SK-N-SH treated with all-trans-retinoic acid at 6 μM for 48 hours (cell line): ENCODE measurements at regions not wholly inside any gene's neighbourhood (a gene's known extent, or its start where the extent isn't known, plus 50 kb on each side); places are given as distances from the start of the nearest gene placed in this dataset.

Experiments used
- ATAC-seq: fragments of 200-7000 bp; cut with Tn5 transposase; 3 replicates; pipeline ENCODE4 v1.9.1; 2020; ENCODE audit warnings: mild to moderate bottlenecking, moderate library complexity
- ARNTL ChIP-seq: fragments of 450-650 bp; formaldehyde crosslinking; IDR thresholded peaks from 2 replicates; pipeline ENCODE4 v1.5.0; 2020; ENCODE audit warnings: low read depth, mild to moderate bottlenecking, moderate library complexity, borderline replicate concordance
- BACH2 ChIP-seq: fragments of 250-450 bp; sonication (Bioruptor Pico); IDR thresholded peaks from 2 replicates; pipeline ENCODE4 v1.9.0; 2021; ENCODE audit warnings: mild to moderate bottlenecking, borderline replicate concordance
- CSDC2 ChIP-seq: fragments of 250-450 bp; sonication (Bioruptor Pico); IDR thresholded peaks from 2 replicates; pipeline ENCODE4 v1.5.0; 2020; ENCODE audit warnings: mild to moderate bottlenecking, moderate library complexity
- ESRRG ChIP-seq: fragments of 250-450 bp; sonication (Bioruptor Pico); IDR thresholded peaks from 2 replicates; pipeline ENCODE4 v1.6.1; 2021; ENCODE audit warnings: mild to moderate bottlenecking
- GLIS3 ChIP-seq: fragments of 250-450 bp; sonication (Bioruptor Pico); IDR thresholded peaks from 2 replicates; pipeline ENCODE4 v1.5.0; 2020; ENCODE audit warnings: mild to moderate bottlenecking, moderate library complexity
- ISL1 ChIP-seq: fragments of 250-450 bp; sonication (Bioruptor Pico); IDR thresholded peaks from 2 replicates; pipeline ENCODE4 v2.1.2; 2022; ENCODE audit warnings: mild to moderate bottlenecking, moderate library complexity
- OSR1 ChIP-seq: fragments of 250-450 bp; sonication (Bioruptor Pico); IDR thresholded peaks from 2 replicates; pipeline ENCODE4 v1.8.0; 2022; ENCODE audit warnings: moderate library complexity, mild to moderate bottlenecking, inconsistent platforms
- PPARA ChIP-seq: fragments of 250-450 bp; sonication (Bioruptor Pico); IDR thresholded peaks from 2 replicates; pipeline ENCODE4 v1.5.0; 2020; ENCODE audit warnings: mild to moderate bottlenecking, borderline replicate concordance
- RARB ChIP-seq: fragments of 250-450 bp; sonication (Bioruptor Pico); IDR thresholded peaks from 2 replicates; pipeline ENCODE4 v1.8.0; 2021; ENCODE audit warnings: mild to moderate bottlenecking, moderate library complexity
- SNAI2 ChIP-seq: fragments of 250-450 bp; sonication (Bioruptor Pico); IDR thresholded peaks from 2 replicates; pipeline ENCODE4 v1.5.0; 2020; ENCODE audit warnings: mild to moderate bottlenecking, moderate library complexity
- TCF4 ChIP-seq: fragments of 250-450 bp; sonication (Bioruptor Pico); IDR thresholded peaks from 2 replicates; pipeline ENCODE4 v1.8.0; 2021; ENCODE audit warnings: mild to moderate bottlenecking, moderate library complexity, borderline replicate concordance
- TOX ChIP-seq: fragments of 250-450 bp; sonication (Bioruptor Pico); IDR thresholded peaks from 2 replicates; pipeline ENCODE4 v1.8.0; 2021; ENCODE audit warnings: mild to moderate bottlenecking, moderate library complexity, borderline replicate concordance
- ZC3H10 ChIP-seq: fragments of 250-450 bp; sonication (Bioruptor Pico); IDR thresholded peaks from 2 replicates; pipeline ENCODE4 v1.5.1; 2021; ENCODE audit warnings: mild to moderate bottlenecking, moderate library complexity
- ZFP3 ChIP-seq: fragments of 250-450 bp; sonication (Bioruptor Pico); IDR thresholded peaks from 2 replicates; pipeline ENCODE4 v1.5.0; 2020; ENCODE audit warnings: mild to moderate bottlenecking, moderate library complexity
- ZFP30 ChIP-seq: fragments of 450-650 bp; formaldehyde crosslinking; IDR thresholded peaks from 2 replicates; pipeline ENCODE4 v1.5.0; 2022; ENCODE audit warnings: mild to moderate bottlenecking, moderate library complexity
- ZNF565 ChIP-seq: fragments of 450-650 bp; formaldehyde crosslinking; conservative IDR thresholded peaks from 2 replicates; pipeline ENCODE4 v1.5.0; 2020; ENCODE audit warnings: low read depth, mild to moderate bottlenecking, moderate library complexity
- ZNF8 ChIP-seq: fragments of 450-650 bp; formaldehyde crosslinking; IDR thresholded peaks from 2 replicates; pipeline ENCODE4 v1.5.0; 2020; ENCODE audit warnings: mild to moderate bottlenecking, moderate library complexity
- TF ChIP-seq, protein P1 (sequence below): fragments of 250-450 bp; sonication (Bioruptor Pico); IDR thresholded peaks from 2 replicates; pipeline ENCODE4 v1.5.0; 2020; ENCODE audit warnings: mild to moderate bottlenecking, moderate library complexity
- TF ChIP-seq, protein P2 (sequence below): fragments of 250-450 bp; sonication (Bioruptor Pico); IDR thresholded peaks from 2 replicates; pipeline ENCODE4 v1.8.0; 2020; ENCODE audit warnings: mild to moderate bottlenecking, moderate library complexity, borderline replicate concordance
- TF ChIP-seq, protein P3 (sequence below): fragments of 250-450 bp; sonication (Bioruptor Pico); IDR thresholded peaks from 2 replicates; pipeline ENCODE4 v1.5.1; 2021; ENCODE audit warnings: mild to moderate bottlenecking, moderate library complexity
- TF ChIP-seq, protein P4 (sequence below): fragments of 250-450 bp; sonication (Bioruptor Pico); IDR thresholded peaks from 2 replicates; pipeline ENCODE4 v1.5.1; 2020; ENCODE audit warnings: low read depth, mild to moderate bottlenecking, moderate library complexity

DNA sequence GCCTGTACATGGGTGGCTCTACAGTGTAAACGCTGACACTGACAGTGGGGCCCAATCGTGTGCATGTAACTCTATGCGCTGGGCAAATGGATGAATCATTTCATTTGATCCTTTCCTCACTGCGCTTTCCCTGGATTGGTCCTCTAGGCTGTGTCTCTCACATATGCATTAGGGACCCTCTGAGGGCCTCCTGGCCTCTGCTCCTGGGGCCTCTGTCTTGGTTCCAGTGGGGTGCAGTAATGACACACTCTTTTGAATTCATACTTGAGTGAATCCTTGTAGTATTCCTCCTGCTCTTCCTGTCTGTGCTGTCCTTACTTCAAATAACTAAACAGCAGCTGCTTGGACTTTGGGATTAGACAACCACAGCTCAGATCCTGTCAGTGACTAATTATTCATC, 176.5 kb upstream of the ADO start (continued):
- TF ChIP-seq, protein P1, sequence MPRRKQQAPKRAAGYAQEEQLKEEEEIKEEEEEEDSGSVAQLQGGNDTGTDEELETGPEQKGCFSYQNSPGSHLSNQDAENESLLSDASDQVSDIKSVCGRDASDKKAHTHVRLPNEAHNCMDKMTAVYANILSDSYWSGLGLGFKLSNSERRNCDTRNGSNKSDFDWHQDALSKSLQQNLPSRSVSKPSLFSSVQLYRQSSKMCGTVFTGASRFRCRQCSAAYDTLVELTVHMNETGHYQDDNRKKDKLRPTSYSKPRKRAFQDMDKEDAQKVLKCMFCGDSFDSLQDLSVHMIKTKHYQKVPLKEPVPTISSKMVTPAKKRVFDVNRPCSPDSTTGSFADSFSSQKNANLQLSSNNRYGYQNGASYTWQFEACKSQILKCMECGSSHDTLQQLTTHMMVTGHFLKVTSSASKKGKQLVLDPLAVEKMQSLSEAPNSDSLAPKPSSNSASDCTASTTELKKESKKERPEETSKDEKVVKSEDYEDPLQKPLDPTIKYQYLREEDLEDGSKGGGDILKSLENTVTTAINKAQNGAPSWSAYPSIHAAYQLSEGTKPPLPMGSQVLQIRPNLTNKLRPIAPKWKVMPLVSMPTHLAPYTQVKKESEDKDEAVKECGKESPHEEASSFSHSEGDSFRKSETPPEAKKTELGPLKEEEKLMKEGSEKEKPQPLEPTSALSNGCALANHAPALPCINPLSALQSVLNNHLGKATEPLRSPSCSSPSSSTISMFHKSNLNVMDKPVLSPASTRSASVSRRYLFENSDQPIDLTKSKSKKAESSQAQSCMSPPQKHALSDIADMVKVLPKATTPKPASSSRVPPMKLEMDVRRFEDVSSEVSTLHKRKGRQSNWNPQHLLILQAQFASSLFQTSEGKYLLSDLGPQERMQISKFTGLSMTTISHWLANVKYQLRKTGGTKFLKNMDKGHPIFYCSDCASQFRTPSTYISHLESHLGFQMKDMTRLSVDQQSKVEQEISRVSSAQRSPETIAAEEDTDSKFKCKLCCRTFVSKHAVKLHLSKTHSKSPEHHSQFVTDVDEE (CRISPR knock-in tag) = no peak
- no peak for TF ChIP-seq ZNF565 (CRISPR knock-in tag)

DNA sequence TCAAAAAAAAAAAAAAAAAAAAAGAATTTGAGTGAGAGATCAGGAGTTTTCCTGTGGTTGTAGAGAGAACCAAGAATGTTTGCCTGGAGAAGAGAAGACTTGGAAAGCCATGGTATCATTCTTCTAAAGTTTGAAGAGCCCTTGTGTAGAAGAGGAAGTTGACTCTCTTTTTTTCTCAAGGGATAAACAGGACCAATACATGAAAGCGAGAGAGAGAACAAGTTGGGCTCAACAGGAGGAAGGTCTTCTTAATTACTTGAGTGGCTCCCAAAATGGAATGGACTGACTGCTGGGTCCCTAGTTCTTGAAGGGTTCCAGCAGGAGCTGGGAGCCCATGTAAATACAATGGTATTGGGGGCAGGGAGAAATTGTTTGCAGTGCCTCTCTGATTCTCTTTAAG, 173.3 kb upstream of the ADO start:
- no peak for ATAC-seq
- TF ChIP-seq, protein P2, sequence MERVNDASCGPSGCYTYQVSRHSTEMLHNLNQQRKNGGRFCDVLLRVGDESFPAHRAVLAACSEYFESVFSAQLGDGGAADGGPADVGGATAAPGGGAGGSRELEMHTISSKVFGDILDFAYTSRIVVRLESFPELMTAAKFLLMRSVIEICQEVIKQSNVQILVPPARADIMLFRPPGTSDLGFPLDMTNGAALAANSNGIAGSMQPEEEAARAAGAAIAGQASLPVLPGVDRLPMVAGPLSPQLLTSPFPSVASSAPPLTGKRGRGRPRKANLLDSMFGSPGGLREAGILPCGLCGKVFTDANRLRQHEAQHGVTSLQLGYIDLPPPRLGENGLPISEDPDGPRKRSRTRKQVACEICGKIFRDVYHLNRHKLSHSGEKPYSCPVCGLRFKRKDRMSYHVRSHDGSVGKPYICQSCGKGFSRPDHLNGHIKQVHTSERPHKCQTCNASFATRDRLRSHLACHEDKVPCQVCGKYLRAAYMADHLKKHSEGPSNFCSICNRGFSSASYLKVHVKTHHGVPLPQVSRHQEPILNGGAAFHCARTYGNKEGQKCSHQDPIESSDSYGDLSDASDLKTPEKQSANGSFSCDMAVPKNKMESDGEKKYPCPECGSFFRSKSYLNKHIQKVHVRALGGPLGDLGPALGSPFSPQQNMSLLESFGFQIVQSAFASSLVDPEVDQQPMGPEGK = no peak
- TF ChIP-seq, protein P3, sequence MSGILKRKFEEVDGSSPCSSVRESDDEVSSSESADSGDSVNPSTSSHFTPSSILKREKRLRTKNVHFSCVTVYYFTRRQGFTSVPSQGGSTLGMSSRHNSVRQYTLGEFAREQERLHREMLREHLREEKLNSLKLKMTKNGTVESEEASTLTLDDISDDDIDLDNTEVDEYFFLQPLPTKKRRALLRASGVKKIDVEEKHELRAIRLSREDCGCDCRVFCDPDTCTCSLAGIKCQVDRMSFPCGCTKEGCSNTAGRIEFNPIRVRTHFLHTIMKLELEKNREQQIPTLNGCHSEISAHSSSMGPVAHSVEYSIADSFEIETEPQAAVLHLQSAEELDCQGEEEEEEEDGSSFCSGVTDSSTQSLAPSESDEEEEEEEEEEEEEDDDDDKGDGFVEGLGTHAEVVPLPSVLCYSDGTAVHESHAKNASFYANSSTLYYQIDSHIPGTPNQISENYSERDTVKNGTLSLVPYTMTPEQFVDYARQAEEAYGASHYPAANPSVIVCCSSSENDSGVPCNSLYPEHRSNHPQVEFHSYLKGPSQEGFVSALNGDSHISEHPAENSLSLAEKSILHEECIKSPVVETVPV (CRISPR knock-in tag) = no peak
- TF ChIP-seq ZC3H10 (CRISPR knock-in tag) = no peak
- no peak for TF ChIP-seq ZNF565 (CRISPR knock-in tag)
- TF ChIP-seq ZFP30 (CRISPR knock-in tag) = no peak
- TF ChIP-seq ARNTL = no peak
- no peak for TF ChIP-seq TOX (CRISPR knock-in tag)
- TF ChIP-seq ZNF8 (CRISPR knock-in tag) = no peak
- TF ChIP-seq, protein P4, sequence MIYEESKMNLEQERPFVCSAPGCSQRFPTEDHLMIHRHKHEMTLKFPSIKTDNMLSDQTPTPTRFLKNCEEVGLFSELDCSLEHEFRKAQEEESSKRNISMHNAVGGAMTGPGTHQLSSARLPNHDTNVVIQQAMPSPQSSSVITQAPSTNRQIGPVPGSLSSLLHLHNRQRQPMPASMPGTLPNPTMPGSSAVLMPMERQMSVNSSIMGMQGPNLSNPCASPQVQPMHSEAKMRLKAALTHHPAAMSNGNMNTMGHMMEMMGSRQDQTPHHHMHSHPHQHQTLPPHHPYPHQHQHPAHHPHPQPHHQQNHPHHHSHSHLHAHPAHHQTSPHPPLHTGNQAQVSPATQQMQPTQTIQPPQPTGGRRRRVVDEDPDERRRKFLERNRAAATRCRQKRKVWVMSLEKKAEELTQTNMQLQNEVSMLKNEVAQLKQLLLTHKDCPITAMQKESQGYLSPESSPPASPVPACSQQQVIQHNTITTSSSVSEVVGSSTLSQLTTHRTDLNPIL (CRISPR knock-in tag) = no peak
- TF ChIP-seq RARB = no peak
- no peak for TF ChIP-seq OSR1 (CRISPR knock-in tag)
- no peak for TF ChIP-seq ESRRG (CRISPR knock-in tag)
- TF ChIP-seq PPARA = no peak
- no peak for TF ChIP-seq ZFP3 (CRISPR knock-in tag)
- TF ChIP-seq GLIS3 (CRISPR knock-in tag) = no peak
- no peak for TF ChIP-seq TCF4 (CRISPR knock-in tag)
- TF ChIP-seq, all 23 proteins: peak for 0

DNA sequence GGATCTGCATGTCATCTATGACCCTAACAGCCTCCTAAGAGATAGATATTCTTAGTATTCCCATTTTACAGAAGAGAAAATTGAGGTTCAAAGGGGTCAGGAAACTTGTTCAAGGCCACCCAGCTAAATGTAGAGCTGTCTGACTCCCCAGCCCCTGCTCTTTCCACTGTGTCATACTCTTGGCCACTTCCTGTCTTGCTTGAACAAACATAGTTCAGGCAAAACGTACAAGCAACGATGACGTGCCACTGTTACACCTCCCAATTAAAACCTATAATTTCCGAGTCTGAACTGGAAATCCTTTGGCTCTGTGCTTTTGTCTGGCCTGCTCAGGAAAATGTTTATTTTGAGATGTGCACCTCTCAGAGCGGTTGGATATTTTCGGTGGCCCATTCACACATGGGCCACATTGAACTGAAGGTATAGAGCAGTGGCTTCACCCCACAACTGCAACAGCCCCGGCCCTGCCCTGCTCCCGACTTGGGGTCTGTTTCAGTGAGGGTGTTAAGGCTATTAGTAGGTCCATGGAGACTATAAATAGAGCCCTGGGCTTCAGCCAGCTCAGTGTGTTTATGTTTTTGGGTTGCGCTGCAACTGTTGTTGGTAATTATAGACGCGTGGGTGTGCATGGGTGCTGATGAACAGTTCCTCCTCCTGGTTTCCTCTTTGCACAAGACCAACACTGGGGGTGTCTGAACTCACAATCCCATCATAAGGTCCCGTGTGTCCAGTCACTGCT, 172.3 kb upstream of the ADO start:
- no peak for ATAC-seq
- TF ChIP-seq ZC3H10 (CRISPR knock-in tag) (no peak), SNAI2 (CRISPR knock-in tag) (no peak), OSR1 (CRISPR knock-in tag) (no peak), ZNF8 (CRISPR knock-in tag) (no peak), ZFP3 (CRISPR knock-in tag) (no peak), RARB (no peak), GLIS3 (CRISPR knock-in tag) (no peak), ZFP30 (CRISPR knock-in tag) (no peak), TOX (CRISPR knock-in tag) (no peak), TCF4 (CRISPR knock-in tag) (no peak), BACH2 (CRISPR knock-in tag) (no peak), ARNTL (no peak), ESRRG (CRISPR knock-in tag) (no peak), ISL1 (no peak), CSDC2 (no peak)
- TF ChIP-seq, protein P3 (CRISPR knock-in tag) = no peak
- TF ChIP-seq, protein P4 (CRISPR knock-in tag) = no peak
- TF ChIP-seq, protein P1 (CRISPR knock-in tag) = no peak
